ENCODE measurements at regions not wholly inside any gene's neighbourhood (a gene's known extent, or its start where the extent isn't known, plus 50 kb on each side); places are given as distances from the start of the nearest gene placed in this dataset.

DNA sequence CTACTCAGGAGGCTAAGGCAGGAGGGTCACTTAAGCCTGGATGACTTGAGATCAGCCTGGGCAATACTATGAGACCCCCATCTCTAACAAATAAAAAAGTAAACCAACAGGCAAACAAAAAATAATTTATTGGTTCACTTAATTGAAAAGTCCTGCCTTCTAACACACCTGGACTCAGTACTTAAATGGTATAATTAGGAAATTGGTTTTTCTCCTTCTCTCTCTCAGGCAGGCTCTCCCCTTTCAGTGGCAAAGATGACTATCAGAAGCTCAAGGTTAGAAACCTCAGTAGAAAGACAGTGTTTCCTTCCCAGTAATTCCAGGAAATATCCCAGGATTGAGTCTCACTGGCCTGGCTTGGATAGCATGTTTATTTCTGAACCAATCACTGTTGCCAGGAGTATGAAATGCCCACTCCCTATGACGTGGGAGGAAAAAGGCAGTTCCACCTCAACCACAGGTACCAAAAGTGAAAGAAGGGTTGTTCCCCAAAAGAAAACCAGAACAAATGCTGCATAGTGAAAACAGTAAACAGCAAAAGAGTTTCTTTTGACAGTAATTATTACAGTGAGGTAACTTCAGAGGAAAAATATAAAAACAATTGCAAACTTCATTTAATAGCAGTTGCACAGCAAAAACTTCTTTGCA lies 56.3 kb upstream of the SOX6 start:
- DNase-seq = no peak

DNA sequence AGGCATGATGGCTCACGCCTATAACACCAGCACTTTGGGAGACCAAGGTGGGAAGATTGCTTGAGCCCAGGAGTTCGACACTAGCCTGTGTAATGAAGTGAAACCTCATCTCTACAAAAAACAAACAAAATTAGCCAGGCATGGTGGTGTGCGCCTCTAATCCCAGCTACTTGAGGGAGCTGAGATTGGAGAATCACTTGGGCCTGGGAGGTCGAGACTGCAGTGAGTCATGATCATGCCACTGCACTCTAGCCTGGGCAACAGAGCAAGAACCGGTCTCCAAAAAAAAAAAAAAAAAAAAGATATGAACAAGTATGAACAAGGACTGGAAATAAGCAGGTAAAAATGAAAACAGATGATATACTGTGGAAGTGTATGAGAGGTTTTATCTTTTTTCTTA lies 54.1 kb upstream of the SOX6 start:
- no peak for DNase-seq

DNA sequence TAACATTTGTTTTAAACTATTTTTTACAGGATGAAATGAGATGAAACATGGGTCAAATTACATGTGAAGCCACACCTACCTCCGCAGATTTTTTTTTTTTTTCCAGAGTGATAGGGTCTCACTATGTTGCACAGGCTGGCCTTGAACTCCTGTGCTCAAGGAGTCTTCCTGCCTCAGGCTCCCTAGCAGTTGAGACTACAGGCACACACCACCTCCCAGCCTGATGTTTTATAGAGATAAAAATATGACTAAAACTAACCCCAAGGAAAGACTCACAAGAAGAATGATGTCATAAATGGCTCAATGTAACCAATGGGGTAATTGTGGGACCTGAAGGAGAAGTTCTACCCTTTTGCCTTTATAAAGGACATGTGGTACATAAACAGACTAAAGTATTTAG lies 52.3 kb upstream of the SOX6 start:
- no peak for DNase-seq

DNA sequence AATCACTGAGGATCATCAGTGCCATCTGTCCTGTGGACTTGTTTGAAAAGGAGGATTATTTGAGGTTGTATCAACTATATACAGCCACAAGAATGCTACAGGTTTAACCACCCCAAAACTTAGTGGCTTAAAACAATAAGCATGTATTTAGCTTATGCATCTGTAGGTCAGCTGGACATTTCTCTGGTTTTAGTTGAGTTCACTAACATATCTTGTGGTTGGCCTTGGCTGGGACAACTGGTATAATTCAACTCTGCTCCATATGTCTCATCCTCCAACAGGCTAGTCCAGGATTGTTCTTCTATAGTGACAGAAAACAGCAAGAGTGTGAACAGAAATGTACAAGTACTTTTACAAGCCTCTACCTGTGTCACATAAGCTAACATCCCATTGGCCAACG lies 49.9 kb upstream of the SOX6 start:
- no peak for DNase-seq

Measured in NCI-H2227 treated with DMSO at 0.1 percent for 48 hours (cell line).